ENCODE measurements at regions not wholly inside any gene's neighbourhood (a gene's known extent, or its start where the extent isn't known, plus 50 kb on each side); places are given as distances from the start of the nearest gene placed in this dataset.

- H3K4me1 ChIP-seq: no peaks in the 10 kb centered on the region
- TF ChIP-seq CTCF (IDR thresholded peaks at IDR 0.05): no peak
- H3K27me3 ChIP-seq: no peaks in the 10 kb centered on the region
- no peaks in the 10 kb centered on the region for H3K9me3 ChIP-seq
- no peak overlapping the region for H3K4me3 ChIP-seq
- DNase-seq (no peak), ATAC-seq (no peak)
- no peaks in the 10 kb centered on the region for H3K36me3 ChIP-seq
- no peak overlapping the region for H3K27ac ChIP-seq
- intact Hi-C loops (cut with DNase I): no loop called here
Measured at GRCh38 chr9:78397045-78397444, 100.1 kb downstream of the PSAT1 start.

DNA sequence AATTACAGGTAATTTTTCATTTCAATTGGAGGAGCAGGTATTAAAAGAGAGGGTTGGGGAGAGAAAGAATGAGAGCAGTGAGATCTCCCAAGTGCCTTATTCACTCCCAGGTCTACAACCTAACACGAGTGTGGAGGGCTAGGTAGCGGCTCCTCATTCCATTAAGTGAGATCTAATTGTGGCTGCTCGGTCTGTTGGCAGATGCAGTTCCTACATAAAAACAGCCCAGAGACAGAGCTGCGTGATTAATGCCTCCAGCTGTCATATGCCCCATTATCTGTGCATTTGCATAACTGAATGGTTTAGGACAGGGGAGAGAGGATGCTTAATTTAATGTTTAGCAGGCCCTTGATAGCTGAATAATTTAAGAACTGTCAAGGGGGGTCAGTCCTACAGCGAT is 100.5 kb downstream of the PSAT1 start:
- intact Hi-C loops (cut with DNase I): no loop called here
- Histone ChIP-seq H3K36me3 (no peaks in the 10 kb centered on the region), H3K4me3 (no peak overlapping the region), H3K27me3 (no peaks in the 10 kb centered on the region), H3K9me3 (no peaks in the 10 kb centered on the region), H3K4me1 (no peaks in the 10 kb centered on the region), H3K27ac (no peak overlapping the region)
- DNase-seq (no peak), ATAC-seq (no peak)
- TF ChIP-seq CTCF (IDR thresholded peaks at IDR 0.05): no peak

GRCh38 chr9:78399153-78399552 is 102.2 kb downstream of the PSAT1 start:
- Histone ChIP-seq H3K4me3 (no peak overlapping the region), H3K27ac (no peak overlapping the region), H3K27me3 (no peaks in the 10 kb centered on the region), H3K9me3 (no peaks in the 10 kb centered on the region), H3K36me3 (no peaks in the 10 kb centered on the region), H3K4me1 (no peaks in the 10 kb centered on the region)
- DNase-seq (no peak), ATAC-seq (no peak)
- intact Hi-C loops (cut with DNase I): no loop called here
- TF ChIP-seq CTCF (IDR thresholded peaks at IDR 0.05): no peak

- intact Hi-C loops (cut with DNase I): no loop called here
- Histone ChIP-seq H3K4me1 (no peaks in the 10 kb centered on the region), H3K27ac (no peak overlapping the region), H3K27me3 (no peaks in the 10 kb centered on the region), H3K9me3 (no peaks in the 10 kb centered on the region), H3K4me3 (no peak overlapping the region), H3K36me3 (no peaks in the 10 kb centered on the region)
- ATAC-seq (no peak), DNase-seq (no peak)
- no peak for TF ChIP-seq CTCF (IDR thresholded peaks at IDR 0.05)
Measured at GRCh38 chr9:78400496-78400895, 103.6 kb downstream of the PSAT1 start.

GRCh38 chr9:78405461-78405860 is 108.5 kb downstream of the PSAT1 start:
- H3K4me1 ChIP-seq: no peaks in the 10 kb centered on the region
- no peak overlapping the region for H3K4me3 ChIP-seq
- no peaks in the 10 kb centered on the region for H3K9me3 ChIP-seq
- no peaks in the 10 kb centered on the region for H3K27me3 ChIP-seq
- intact Hi-C loops (cut with DNase I): no loop called here
- ATAC-seq (no peak), DNase-seq (no peak)
- no peak overlapping the region for H3K27ac ChIP-seq
- no peaks in the 10 kb centered on the region for H3K36me3 ChIP-seq
- TF ChIP-seq CTCF (IDR thresholded peaks at IDR 0.05): no peak

GRCh38 chr9:78406146-78406545 is 109.2 kb downstream of the PSAT1 start:
- intact Hi-C loops (cut with DNase I): no loop called here
- no peak for TF ChIP-seq CTCF (IDR thresholded peaks at IDR 0.05)
- no peak overlapping the region for H3K4me3 ChIP-seq
- no peak for ATAC-seq
- no peak overlapping the region for H3K27ac ChIP-seq
- no peak for DNase-seq
- H3K9me3 ChIP-seq: no peaks in the 10 kb centered on the region
- no peaks in the 10 kb centered on the region for H3K36me3 ChIP-seq
- no peaks in the 10 kb centered on the region for H3K4me1 ChIP-seq
- no peaks in the 10 kb centered on the region for H3K27me3 ChIP-seq

Data from upper lobe of right lung (tissue), 1 donor.